Caco-2 (cell line): ENCODE measurements at regions not wholly inside any gene's neighbourhood (a gene's known extent, or its start where the extent isn't known, plus 50 kb on each side); places are given as distances from the start of the nearest gene placed in this dataset.

Source experiments
- BruUV-seq: library from RNA; stranded (reverse); fragments of 400-500 nt; replicated peaks from 2 replicates; lab custom pipeline; 2021; lab: Mats Ljungman, UMichigan
- CTCF ChIA-PET: fragments of 300-600 bp; sonication (Branson Sonifier 250); formaldehyde crosslinking; loops from one replicate; lab custom pipeline; 2022; ENCODE audit warnings: antibody characterized with exemption; lab: Charles Lee
- POLR2A ChIA-PET: fragments of 300-600 bp; sonication (Branson Sonifier 250); formaldehyde crosslinking; loops from one replicate; lab custom pipeline; 2022; ENCODE audit warnings: antibody characterized with exemption; lab: Charles Lee
- DNase-seq, 2 experiments: peaks; one replicate each; pipeline versions ENCODE4 v3.0.0 to v3.0.0-alpha.2; 2020 to 2022
- H3K27me3 ChIP-seq: replicated peaks from 2 replicates; pipeline ENCODE4 v1.6.0; 2011; ENCODE audit warnings: low read length; ENCODE audit not compliant: control insufficient read depth, insufficient read depth
- H3K36me3 ChIP-seq: 2 replicates; pipeline ENCODE4 v1.5.1; 2011; ENCODE audit warnings: low read length; ENCODE audit not compliant: control insufficient read depth, insufficient read depth
- H3K4me1 ChIP-seq: fragments of 250-450 bp; sonication (Bioruptor Pico); 2 replicates; pipeline ENCODE4 v1.5.1; 2020; ENCODE audit warnings: mild to moderate bottlenecking
- H3K4me3 ChIP-seq: 2 replicates; pipeline ENCODE4 v1.5.1; 2011; ENCODE audit warnings: low read depth, mild to moderate bottlenecking, control low read depth, low read length
- H3K9me3 ChIP-seq: fragments of 250-450 bp; sonication (Bioruptor Pico); 2 replicates; pipeline ENCODE4 v1.5.1; 2020; ENCODE audit warnings: mild to moderate bottlenecking, moderate library complexity
- H3K27ac Mint-ChIP-seq: one replicate; pipeline ENCODE4 v1.8.0; 2022; ENCODE audit warnings: mixed read lengths; ENCODE audit not compliant: unreplicated experiment
- H3K27me3 Mint-ChIP-seq: one replicate; pipeline ENCODE4 v1.8.0; 2022; ENCODE audit warnings: mixed read lengths; ENCODE audit not compliant: insufficient read depth, unreplicated experiment
- H3K36me3 Mint-ChIP-seq: one replicate; pipeline ENCODE4 v1.8.0; 2022; ENCODE audit warnings: mild to moderate bottlenecking, mixed read lengths; ENCODE audit not compliant: insufficient read depth, unreplicated experiment
- H3K4me1 Mint-ChIP-seq: one replicate; pipeline ENCODE4 v1.8.0; 2022; ENCODE audit warnings: low read depth, mixed read lengths; ENCODE audit not compliant: unreplicated experiment
- H3K4me3 Mint-ChIP-seq: one replicate; pipeline ENCODE4 v1.8.0; 2022; ENCODE audit warnings: mild to moderate bottlenecking, moderate library complexity, mixed read lengths; ENCODE audit not compliant: unreplicated experiment
- H3K9me3 Mint-ChIP-seq: one replicate; pipeline ENCODE4 v1.8.0; 2022; ENCODE audit warnings: mixed read lengths; ENCODE audit not compliant: unreplicated experiment
- CTCF ChIP-seq, 2 experiments: fragments of 200-600 bp in 1 of 2; IDR thresholded peaks; 1 replicate in 1 of 2; 2 replicates in 1 of 2; pipeline versions ENCODE4 v1.5.1 to v1.8.0; 2011 to 2022; ENCODE audit warnings: antibody characterized with exemption in 1 of 2, control low read depth in 1 of 2, inconsistent platforms in 1 of 2, low read depth in 1 of 2, low read length in 1 of 2, mild to moderate bottlenecking in 1 of 2, moderate library complexity in 1 of 2; ENCODE audit not compliant: insufficient read depth in 1 of 2, severe bottlenecking in 1 of 2, unreplicated experiment in 1 of 2
- intact Hi-C: fragments of 100-400 bp; cut with micrococcal nuclease; formaldehyde crosslinking; loops from one replicate; pipeline ENCODE4 v1.10.0; 2022; ENCODE audit not compliant: unreplicated experiment

- H3K4me3 ChIP-seq: no peak overlapping the region
- Mint-ChIP-seq H3K9me3 (no peaks in the 10 kb centered on the region), H3K27me3 (peaks cover 3% of the 10 kb centered on the region), H3K27ac (no peak overlapping the region), H3K36me3 (no peaks in the 10 kb centered on the region), H3K4me3 (no peak overlapping the region), H3K4me1 (no peaks in the 10 kb centered on the region)
- TF ChIP-seq CTCF (IDR thresholded peaks at IDR 0.05; ENCODE audit: insufficient read depth in 1 of 2, low read depth in 1 of 2, low read length in 1 of 2, severe bottlenecking in 1 of 2, unreplicated experiment in 1 of 2): no peak
- H3K27me3 ChIP-seq: no peaks in the 10 kb centered on the region
- H3K9me3 ChIP-seq: no peaks in the 10 kb centered on the region
- H3K36me3 ChIP-seq: no peaks in the 10 kb centered on the region
- no peaks in the 10 kb centered on the region for H3K4me1 ChIP-seq
- ChIA-PET CTCF (no interaction called here), POLR2A (no interaction called here)
- intact Hi-C loops: no loop called here
- no peak for DNase-seq
- no TSS peak for BruUV-seq
Observed at GRCh38 chr12:77754086-77754485, 76.6 kb upstream of the NAV3 start.

DNA sequence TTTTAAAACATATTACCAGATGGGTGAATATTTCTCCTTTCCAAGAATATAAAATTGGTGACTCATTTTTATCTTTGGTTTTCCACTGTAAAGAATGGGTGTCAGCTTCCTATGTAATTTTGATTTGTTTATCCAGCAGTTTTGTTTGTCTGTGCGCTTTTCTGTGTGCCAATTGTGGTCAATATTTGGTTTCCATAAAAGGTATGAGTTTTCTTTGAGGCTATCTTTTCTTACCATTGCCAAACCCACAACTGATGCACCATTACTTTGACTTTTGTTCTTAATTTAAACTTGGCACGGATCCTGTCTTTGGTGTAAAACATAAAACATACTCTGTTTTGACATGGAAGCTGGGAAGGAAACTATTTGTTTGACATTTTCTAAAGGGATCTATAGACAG is 78.8 kb upstream of the NAV3 start:
- Histone ChIP-seq H3K4me1 (no peaks in the 10 kb centered on the region), H3K27me3 (no peaks in the 10 kb centered on the region), H3K9me3 (no peaks in the 10 kb centered on the region), H3K36me3 (no peaks in the 10 kb centered on the region), H3K4me3 (no peak overlapping the region)
- no peaks in the 10 kb centered on the region for H3K9me3 Mint-ChIP-seq
- BruUV-seq: no TSS peak
- ChIA-PET POLR2A (no interaction called here), CTCF (no interaction called here)
- H3K4me3 Mint-ChIP-seq: no peak overlapping the region
- TF ChIP-seq CTCF (IDR thresholded peaks at IDR 0.05; ENCODE audit: insufficient read depth in 1 of 2, low read depth in 1 of 2, low read length in 1 of 2, severe bottlenecking in 1 of 2, unreplicated experiment in 1 of 2): no peak
- no peak for DNase-seq
- intact Hi-C loops: no loop called here
- H3K4me1 Mint-ChIP-seq: no peaks in the 10 kb centered on the region
- peaks cover 3% of the 10 kb centered on the region for H3K27me3 Mint-ChIP-seq
- H3K27ac Mint-ChIP-seq: no peak overlapping the region
- no peaks in the 10 kb centered on the region for H3K36me3 Mint-ChIP-seq

DNA sequence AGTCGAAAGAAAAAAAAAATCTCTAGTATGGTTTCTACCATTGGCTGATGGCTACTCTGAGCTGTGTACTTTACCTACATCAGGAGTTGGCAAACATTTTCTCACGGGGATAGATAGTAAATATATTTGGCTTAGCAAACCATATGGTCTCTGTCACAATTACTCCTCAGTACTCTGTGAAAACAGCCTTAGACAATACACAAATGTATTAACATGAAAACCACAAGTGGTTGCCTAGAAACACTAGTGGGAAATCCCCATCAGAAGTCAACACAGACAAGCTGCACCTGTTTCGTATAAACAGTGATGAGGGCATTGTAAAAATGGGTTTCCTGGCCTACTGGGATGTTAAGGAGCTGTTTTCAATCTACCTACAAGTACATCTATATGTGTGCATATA is 84.6 kb upstream of the NAV3 start:
- no TSS peak for BruUV-seq
- no peaks in the 10 kb centered on the region for H3K36me3 Mint-ChIP-seq
- no peak overlapping the region for H3K4me3 Mint-ChIP-seq
- Histone ChIP-seq H3K27me3 (no peaks in the 10 kb centered on the region), H3K4me3 (no peak overlapping the region), H3K4me1 (no peaks in the 10 kb centered on the region), H3K36me3 (no peaks in the 10 kb centered on the region), H3K9me3 (no peaks in the 10 kb centered on the region)
- no peaks in the 10 kb centered on the region for H3K4me1 Mint-ChIP-seq
- H3K9me3 Mint-ChIP-seq: no peaks in the 10 kb centered on the region
- POLR2A ChIA-PET: no interaction called here
- no peaks in the 10 kb centered on the region for H3K27me3 Mint-ChIP-seq
- no peak overlapping the region for H3K27ac Mint-ChIP-seq
- CTCF ChIA-PET: interaction anchor here (0.5 kb wide), 1 partner anchor 179 kb away, joined by 3 read pairs; no protein-coding TSS in a partner anchor
- no peak for DNase-seq
- intact Hi-C loops: no loop called here
- no peak for TF ChIP-seq CTCF (IDR thresholded peaks at IDR 0.05; ENCODE audit: insufficient read depth in 1 of 2, low read depth in 1 of 2, low read length in 1 of 2, severe bottlenecking in 1 of 2, unreplicated experiment in 1 of 2)
